ENCODE measurements at regions not wholly inside any gene's neighbourhood (a gene's known extent, or its start where the extent isn't known, plus 50 kb on each side); places are given as distances from the start of the nearest gene placed in this dataset.

DNA sequence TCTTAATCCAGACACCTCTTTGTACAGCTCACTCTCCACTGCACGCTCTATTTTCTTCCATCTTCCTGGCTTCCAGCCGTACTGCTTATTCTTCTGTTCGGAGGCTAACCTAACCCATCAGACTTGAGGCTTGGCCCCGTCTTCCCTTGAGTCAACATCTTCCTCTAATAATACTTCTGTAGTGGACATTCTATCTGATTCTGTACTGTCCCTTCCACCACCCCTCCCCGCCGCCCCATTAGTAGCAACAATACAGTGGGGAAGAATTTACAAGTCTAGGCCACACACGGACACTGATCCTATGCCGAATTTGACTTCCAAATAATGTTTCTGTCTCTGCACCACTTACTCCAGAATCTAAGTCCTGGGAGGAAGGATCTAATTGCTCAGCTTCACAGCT lies 86.0 kb upstream of the TNRC6A start:
- WGBS, result 59% methylated on average over 8 of the region's 8 CpGs

DNA sequence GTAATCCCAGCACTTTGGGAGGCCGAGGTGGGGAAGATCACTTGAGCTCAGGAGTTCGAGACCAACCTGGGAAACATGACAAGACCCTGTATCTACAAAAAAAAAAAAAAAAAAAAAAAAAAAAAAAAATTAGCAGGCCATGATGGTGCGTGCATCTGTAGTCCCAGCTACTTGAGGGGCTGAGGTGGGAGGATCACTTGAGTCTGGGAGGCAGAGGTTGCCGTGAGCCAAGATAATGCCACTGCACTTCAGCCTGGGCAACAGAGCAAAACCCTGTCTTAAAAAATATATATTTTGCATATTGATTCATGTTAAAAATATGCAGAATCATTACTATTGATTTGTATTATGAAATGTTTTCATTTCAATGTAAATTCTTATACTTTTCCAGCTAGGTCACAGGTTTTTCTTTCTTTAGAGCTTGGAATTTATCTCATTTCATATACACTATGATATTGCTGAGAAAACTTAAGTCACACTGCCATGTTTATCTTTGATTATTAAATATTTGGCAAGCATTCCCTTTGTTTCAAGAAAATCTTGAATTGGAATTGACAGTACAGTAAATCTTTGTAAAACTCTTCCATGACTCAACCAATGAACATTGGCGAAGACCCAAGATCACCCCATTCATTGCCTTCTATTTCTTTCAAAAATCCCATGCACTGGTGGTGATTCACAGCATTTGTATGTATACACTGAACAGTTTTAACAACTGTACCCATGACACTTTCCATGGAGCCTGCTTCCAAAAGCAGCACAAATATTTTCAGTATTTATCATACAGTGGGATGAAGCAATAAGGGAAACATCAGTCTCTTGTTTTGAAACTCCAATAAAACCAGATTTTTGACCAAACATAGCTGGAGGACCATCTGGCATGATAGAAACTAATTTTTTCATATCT lies 83.5 kb upstream of the TNRC6A start:
- TF ChIP-seq, protein P1, sequence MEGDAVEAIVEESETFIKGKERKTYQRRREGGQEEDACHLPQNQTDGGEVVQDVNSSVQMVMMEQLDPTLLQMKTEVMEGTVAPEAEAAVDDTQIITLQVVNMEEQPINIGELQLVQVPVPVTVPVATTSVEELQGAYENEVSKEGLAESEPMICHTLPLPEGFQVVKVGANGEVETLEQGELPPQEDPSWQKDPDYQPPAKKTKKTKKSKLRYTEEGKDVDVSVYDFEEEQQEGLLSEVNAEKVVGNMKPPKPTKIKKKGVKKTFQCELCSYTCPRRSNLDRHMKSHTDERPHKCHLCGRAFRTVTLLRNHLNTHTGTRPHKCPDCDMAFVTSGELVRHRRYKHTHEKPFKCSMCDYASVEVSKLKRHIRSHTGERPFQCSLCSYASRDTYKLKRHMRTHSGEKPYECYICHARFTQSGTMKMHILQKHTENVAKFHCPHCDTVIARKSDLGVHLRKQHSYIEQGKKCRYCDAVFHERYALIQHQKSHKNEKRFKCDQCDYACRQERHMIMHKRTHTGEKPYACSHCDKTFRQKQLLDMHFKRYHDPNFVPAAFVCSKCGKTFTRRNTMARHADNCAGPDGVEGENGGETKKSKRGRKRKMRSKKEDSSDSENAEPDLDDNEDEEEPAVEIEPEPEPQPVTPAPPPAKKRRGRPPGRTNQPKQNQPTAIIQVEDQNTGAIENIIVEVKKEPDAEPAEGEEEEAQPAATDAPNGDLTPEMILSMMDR (IDR thresholded peaks at IDR 0.05), result no peak
- TF ChIP-seq POLR2AphosphoS5 (IDR thresholded peaks at IDR 0.05) (peak; percentile 41), POLR2A (IDR thresholded peaks at IDR 0.05) (no peak)
- Histone ChIP-seq H3K9me3 (no peaks in the 10 kb centered on the region), H3K27ac (no peak overlapping the region), H3K27me3 (replicated peaks; ENCODE audit: insufficient read depth) (no peaks in the 10 kb centered on the region), H3K36me3 (no peaks in the 10 kb centered on the region), H3K4me1 (replicated peaks) (no peaks in the 10 kb centered on the region), H3K4me3 (no peak overlapping the region)
- no peak for DNase-seq (ENCODE audit: low spot score)
- intact Hi-C loops (cut with DNase I), result no loop called here
- WGBS, result 88% methylated on average over 5 of the region's 5 CpGs

More for the DNA sequence above, 86.0 kb upstream of the TNRC6A start:
- intact Hi-C loops (cut with DNase I), result no loop called here
- Histone ChIP-seq H3K4me1 (replicated peaks) (no peaks in the 10 kb centered on the region), H3K9me3 (no peaks in the 10 kb centered on the region), H3K27me3 (replicated peaks; ENCODE audit: insufficient read depth) (no peaks in the 10 kb centered on the region), H3K4me3 (no peak overlapping the region), H3K36me3 (no peaks in the 10 kb centered on the region), H3K27ac (no peak overlapping the region)
- TF ChIP-seq, protein P1 (IDR thresholded peaks at IDR 0.05), result no peak
- TF ChIP-seq POLR2A (IDR thresholded peaks at IDR 0.05) (no peak), POLR2AphosphoS5 (IDR thresholded peaks at IDR 0.05) (no peak)
- DNase-seq (ENCODE audit: low spot score), result no peak

DNA sequence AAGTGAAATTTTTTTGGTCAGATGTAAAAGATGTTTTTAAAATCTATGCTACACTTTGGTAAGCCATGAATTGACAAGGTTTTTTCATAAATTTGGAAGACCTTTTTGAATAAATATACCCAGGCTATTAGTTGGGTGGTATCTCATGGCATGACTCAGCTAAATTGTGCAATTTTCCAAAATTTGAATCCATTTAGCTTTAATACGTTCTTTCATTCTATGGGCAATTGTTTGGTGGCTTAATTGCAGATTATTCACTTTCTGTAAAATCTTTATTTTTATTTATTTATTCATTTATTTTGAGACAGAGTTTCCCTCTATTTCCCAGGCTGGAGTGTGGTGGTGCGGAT lies 82.8 kb upstream of the TNRC6A start:
- no peaks in the 10 kb centered on the region for H3K4me1 ChIP-seq (replicated peaks)
- H3K36me3 ChIP-seq, result no peaks in the 10 kb centered on the region
- no peaks in the 10 kb centered on the region for H3K9me3 ChIP-seq
- H3K27ac ChIP-seq, result peak overlapping the region in 1 of 2 donors; percentile 6
- 71% methylated on average over 2 of the region's 2 CpGs for WGBS
- no peak overlapping the region for H3K4me3 ChIP-seq
- intact Hi-C loops (cut with DNase I), result no loop called here
- no peak for DNase-seq (ENCODE audit: low spot score)
- H3K27me3 ChIP-seq (replicated peaks; ENCODE audit: insufficient read depth), result no peaks in the 10 kb centered on the region
- TF ChIP-seq, protein P1 (IDR thresholded peaks at IDR 0.05), result no peak
- TF ChIP-seq POLR2AphosphoS5 (IDR thresholded peaks at IDR 0.05), result no peak
- no peak for TF ChIP-seq POLR2A (IDR thresholded peaks at IDR 0.05)

DNA sequence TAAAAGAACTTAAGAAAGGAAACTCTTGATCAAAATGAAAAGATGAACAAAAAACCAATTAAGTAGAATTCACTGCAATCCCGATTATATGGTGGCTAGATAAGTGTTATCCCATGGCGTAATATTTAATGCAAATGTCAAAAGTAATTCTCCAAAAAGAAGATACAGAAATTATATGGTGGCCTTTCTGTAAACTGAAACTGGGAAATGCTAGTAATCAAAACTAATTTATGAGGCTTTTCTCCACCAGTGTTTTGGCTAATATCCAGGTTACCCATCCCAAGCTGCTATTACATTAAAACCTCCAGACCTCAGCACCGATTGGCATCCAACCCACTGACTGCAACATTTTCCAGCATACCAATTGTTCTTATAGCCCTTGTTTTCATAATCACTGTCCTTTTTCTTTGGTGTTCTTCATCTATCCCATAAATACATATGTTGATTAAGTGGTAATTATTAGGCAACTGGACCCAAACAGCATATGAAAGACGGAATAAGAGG lies 77.2 kb upstream of the TNRC6A start:
- Histone ChIP-seq H3K27me3 (replicated peaks; ENCODE audit: insufficient read depth) (no peaks in the 10 kb centered on the region), H3K4me1 (replicated peaks) (no peaks in the 10 kb centered on the region), H3K9me3 (no peaks in the 10 kb centered on the region), H3K36me3 (no peaks in the 10 kb centered on the region), H3K4me3 (no peak overlapping the region), H3K27ac (no peak overlapping the region)
- no peak for DNase-seq (ENCODE audit: low spot score)
- TF ChIP-seq, protein P1 (IDR thresholded peaks at IDR 0.05), result no peak
- TF ChIP-seq POLR2AphosphoS5 (IDR thresholded peaks at IDR 0.05), result no peak
- no peak for TF ChIP-seq POLR2A (IDR thresholded peaks at IDR 0.05)
- intact Hi-C loops (cut with DNase I), result no loop called here
- WGBS, result 75% methylated on average over 4 of the region's 4 CpGs

DNA sequence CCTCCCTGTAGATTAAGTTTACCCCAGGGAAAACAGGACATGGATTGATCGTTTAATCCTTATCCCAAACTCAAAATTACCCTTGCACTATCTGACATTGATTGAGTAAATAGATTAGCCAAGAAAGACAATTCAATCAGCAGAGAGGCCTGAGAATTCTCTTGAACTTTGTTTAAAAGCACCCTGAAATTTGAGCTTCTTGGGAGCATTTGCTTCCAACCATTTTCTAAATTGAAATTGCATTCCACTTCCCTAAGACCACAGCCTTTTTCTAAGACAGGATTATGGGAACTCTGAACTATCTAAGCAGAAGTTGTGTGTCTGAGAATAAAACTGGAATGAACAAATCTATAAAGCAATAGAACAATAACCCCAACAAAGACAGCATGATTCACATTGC lies 76.6 kb upstream of the TNRC6A start:
- Histone ChIP-seq H3K27me3 (replicated peaks; ENCODE audit: insufficient read depth) (no peaks in the 10 kb centered on the region), H3K9me3 (no peaks in the 10 kb centered on the region), H3K4me3 (no peak overlapping the region), H3K4me1 (replicated peaks) (no peaks in the 10 kb centered on the region), H3K27ac (no peak overlapping the region), H3K36me3 (no peaks in the 10 kb centered on the region)
- intact Hi-C loops (cut with DNase I), result no loop called here
- TF ChIP-seq, protein P1 (IDR thresholded peaks at IDR 0.05), result no peak
- TF ChIP-seq POLR2A (IDR thresholded peaks at IDR 0.05) (no peak), POLR2AphosphoS5 (IDR thresholded peaks at IDR 0.05) (no peak)
- DNase-seq (ENCODE audit: low spot score), result no peak
- WGBS, result 15% methylated on average over 1 of the region's 1 CpG

All from prostate gland (tissue), 2 donors.